ENCODE measurements at regions not wholly inside any gene's neighbourhood (a gene's known extent, or its start where the extent isn't known, plus 50 kb on each side); places are given as distances from the start of the nearest gene placed in this dataset.

- no peak for TF ChIP-seq CTCF (IDR thresholded peaks at IDR 0.05)
- H3K27ac ChIP-seq: no peak overlapping the region
Measured at GRCh38 chr2:220280736-220281135, 653.3 kb downstream of the SLC4A3 start.

GRCh38 chr2:220281771-220282170 is 654.3 kb downstream of the SLC4A3 start:
- TF ChIP-seq ZFX (IDR thresholded peaks at IDR 0.05; ENCODE audit: borderline replicate concordance) (no peak), CTCF (IDR thresholded peaks at IDR 0.05) (no peak)
- no peak overlapping the region for H3K27ac ChIP-seq

- H3K27ac ChIP-seq: no peak overlapping the region
- TF ChIP-seq CTCF (IDR thresholded peaks at IDR 0.05) (no peak), ZFX (IDR thresholded peaks at IDR 0.05; ENCODE audit: borderline replicate concordance) (no peak)
Measured at GRCh38 chr2:220282236-220282635, 654.8 kb downstream of the SLC4A3 start.

GRCh38 chr2:220293966-220294365 is 666.5 kb downstream of the SLC4A3 start:
- no peak overlapping the region for H3K27ac ChIP-seq
- no peak for TF ChIP-seq CTCF (IDR thresholded peaks at IDR 0.05)
- TF ChIP-seq ZFX (IDR thresholded peaks at IDR 0.05; ENCODE audit: borderline replicate concordance): no peak

GRCh38 chr2:220296174-220296573 is 668.7 kb downstream of the SLC4A3 start:
- no peak overlapping the region for H3K27ac ChIP-seq
- TF ChIP-seq CTCF (IDR thresholded peaks at IDR 0.05) (no peak), ZFX (IDR thresholded peaks at IDR 0.05; ENCODE audit: borderline replicate concordance) (no peak)

- no peak overlapping the region for H3K27ac ChIP-seq
- TF ChIP-seq CTCF (IDR thresholded peaks at IDR 0.05) (no peak), ZFX (IDR thresholded peaks at IDR 0.05; ENCODE audit: borderline replicate concordance) (no peak)
Measured at GRCh38 chr2:220297093-220297492, 669.7 kb downstream of the SLC4A3 start.

- no peak for TF ChIP-seq CTCF (IDR thresholded peaks at IDR 0.05)
- no peak for TF ChIP-seq ZFX (IDR thresholded peaks at IDR 0.05; ENCODE audit: borderline replicate concordance)
- H3K27ac ChIP-seq: no peak overlapping the region
Measured at GRCh38 chr2:220300806-220301205, 673.4 kb downstream of the SLC4A3 start.

Measured in 22Rv1 (cell line).